ENCODE measurements at regions not wholly inside any gene's neighbourhood (a gene's known extent, or its start where the extent isn't known, plus 50 kb on each side); places are given as distances from the start of the nearest gene placed in this dataset.

- Histone ChIP-seq H3K9me3 (no peaks in the 10 kb centered on the region), H3K36me3 (no peaks in the 10 kb centered on the region), H3K4me3 (no peak overlapping the region), H3K27ac (no peak overlapping the region), H3K4me1 (no peaks in the 10 kb centered on the region), H3K27me3 (no peaks in the 10 kb centered on the region)
- 52% methylated on average over 1 of the region's 1 CpG for WGBS (ENCODE audit: insufficient coverage, low coverage, low lambda C conversion rate, missing lambda C conversion rate)
- TF ChIP-seq CTCF (IDR thresholded peaks at IDR 0.05) = no peak
- no peak for TF ChIP-seq POLR2A (IDR thresholded peaks at IDR 0.05)
- DNase-seq (no peak), ATAC-seq (no peak)
- intact Hi-C loops (cut with DNase I) = no loop called here
Measured at GRCh38 chr9:108410161-108410560, 445.6 kb downstream of the ACTL7B start.

- Histone ChIP-seq H3K27ac (no peak overlapping the region), H3K27me3 (no peaks in the 10 kb centered on the region), H3K9me3 (no peaks in the 10 kb centered on the region), H3K4me3 (no peak overlapping the region), H3K4me1 (no peaks in the 10 kb centered on the region), H3K36me3 (no peaks in the 10 kb centered on the region)
- TF ChIP-seq CTCF (IDR thresholded peaks at IDR 0.05) (no peak), POLR2A (IDR thresholded peaks at IDR 0.05) (no peak)
- intact Hi-C loops (cut with DNase I) = no loop called here
- ATAC-seq (no peak), DNase-seq (no peak)
Measured at GRCh38 chr9:108400297-108400696, 455.5 kb downstream of the ACTL7B start.

GRCh38 chr9:108399851-108400250 lies 455.9 kb downstream of the ACTL7B start:
- Histone ChIP-seq H3K36me3 (no peaks in the 10 kb centered on the region), H3K9me3 (no peaks in the 10 kb centered on the region), H3K4me1 (no peaks in the 10 kb centered on the region), H3K4me3 (no peak overlapping the region), H3K27ac (no peak overlapping the region), H3K27me3 (no peaks in the 10 kb centered on the region)
- ATAC-seq (no peak), DNase-seq (no peak)
- WGBS (ENCODE audit: insufficient coverage, low coverage, low lambda C conversion rate, missing lambda C conversion rate) = 86% methylated on average over 2 of the region's 2 CpGs
- TF ChIP-seq POLR2A (IDR thresholded peaks at IDR 0.05) = no peak
- no peak for TF ChIP-seq CTCF (IDR thresholded peaks at IDR 0.05)
- intact Hi-C loops (cut with DNase I) = no loop called here

GRCh38 chr9:108397286-108397685 lies 458.5 kb downstream of the ACTL7B start:
- intact Hi-C loops (cut with DNase I) = no loop called here
- ATAC-seq = no peak

More at GRCh38 chr9:108397286-108397685, 458.5 kb downstream of the ACTL7B start:
- no peaks in the 10 kb centered on the region for H3K4me1 ChIP-seq
- H3K9me3 ChIP-seq = no peaks in the 10 kb centered on the region
- TF ChIP-seq CTCF (IDR thresholded peaks at IDR 0.05) = no peak
- no peak for TF ChIP-seq POLR2A (IDR thresholded peaks at IDR 0.05)
- DNase-seq = no peak
- H3K27me3 ChIP-seq = no peaks in the 10 kb centered on the region
- no peak overlapping the region for H3K27ac ChIP-seq
- H3K36me3 ChIP-seq = no peaks in the 10 kb centered on the region
- H3K4me3 ChIP-seq = no peak overlapping the region

Data from right lobe of liver (tissue), 6 donors.